ENCODE measurements at regions not wholly inside any gene's neighbourhood (a gene's known extent, or its start where the extent isn't known, plus 50 kb on each side); places are given as distances from the start of the nearest gene placed in this dataset.

DNA sequence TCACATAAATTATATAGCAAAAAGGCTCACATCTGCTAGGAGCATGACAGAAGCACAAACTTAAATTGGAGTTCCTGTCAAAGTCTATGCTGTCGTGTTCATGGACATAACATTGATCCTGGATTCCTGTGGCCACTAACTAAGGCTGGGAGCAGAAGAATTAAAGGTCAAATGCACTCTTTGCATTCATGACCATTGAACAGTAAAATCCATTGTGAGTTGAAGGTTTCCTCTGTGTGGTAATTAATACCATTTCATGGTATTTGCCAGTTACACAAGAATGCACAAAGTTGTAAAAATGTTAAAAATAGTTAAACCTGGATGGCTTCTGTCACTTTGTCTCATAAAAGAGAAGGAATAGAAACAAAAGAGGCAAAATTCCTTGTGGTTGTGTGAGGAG is 242.6 kb downstream of the NPR3 start:
- Histone ChIP-seq H3K36me3 (replicated peaks; ENCODE audit: insufficient read depth, low read length) (no peaks in the 10 kb centered on the region), H2AFZ (ENCODE audit: low read length) (no peak overlapping the region), H3K79me2 (ENCODE audit: low read length) (no peaks in the 10 kb centered on the region), H3K9me2 (replicated peaks; ENCODE audit: insufficient read depth, low read length) (no peaks in the 10 kb centered on the region), H3K4me3 (ENCODE audit: low read length) (no peak overlapping the region), H3K27me3 (replicated peaks; ENCODE audit: insufficient read depth, low read length) (no peaks in the 10 kb centered on the region), H3K27ac (ENCODE audit: low read length) (no peak overlapping the region), H3K4me2 (ENCODE audit: low read depth, low read length) (no peak overlapping the region), H3F3A (ENCODE audit: insufficient read depth, low read length) (no peaks in the 10 kb centered on the region), H3K9ac (ENCODE audit: low read length) (no peak overlapping the region), H4K20me1 (ENCODE audit: insufficient read depth, low read length) (no peaks in the 10 kb centered on the region), H3K4me1 (ENCODE audit: low read length) (no peaks in the 10 kb centered on the region), H3K9me3 (replicated peaks; ENCODE audit: insufficient read depth, low read length) (no peaks in the 10 kb centered on the region)
- TF ChIP-seq, protein P1, sequence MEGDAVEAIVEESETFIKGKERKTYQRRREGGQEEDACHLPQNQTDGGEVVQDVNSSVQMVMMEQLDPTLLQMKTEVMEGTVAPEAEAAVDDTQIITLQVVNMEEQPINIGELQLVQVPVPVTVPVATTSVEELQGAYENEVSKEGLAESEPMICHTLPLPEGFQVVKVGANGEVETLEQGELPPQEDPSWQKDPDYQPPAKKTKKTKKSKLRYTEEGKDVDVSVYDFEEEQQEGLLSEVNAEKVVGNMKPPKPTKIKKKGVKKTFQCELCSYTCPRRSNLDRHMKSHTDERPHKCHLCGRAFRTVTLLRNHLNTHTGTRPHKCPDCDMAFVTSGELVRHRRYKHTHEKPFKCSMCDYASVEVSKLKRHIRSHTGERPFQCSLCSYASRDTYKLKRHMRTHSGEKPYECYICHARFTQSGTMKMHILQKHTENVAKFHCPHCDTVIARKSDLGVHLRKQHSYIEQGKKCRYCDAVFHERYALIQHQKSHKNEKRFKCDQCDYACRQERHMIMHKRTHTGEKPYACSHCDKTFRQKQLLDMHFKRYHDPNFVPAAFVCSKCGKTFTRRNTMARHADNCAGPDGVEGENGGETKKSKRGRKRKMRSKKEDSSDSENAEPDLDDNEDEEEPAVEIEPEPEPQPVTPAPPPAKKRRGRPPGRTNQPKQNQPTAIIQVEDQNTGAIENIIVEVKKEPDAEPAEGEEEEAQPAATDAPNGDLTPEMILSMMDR (IDR thresholded peaks at IDR 0.05; ENCODE audit: low read length): no peak
- TF ChIP-seq EZH2 (optimal IDR thresholded peaks at IDR 0.05; ENCODE audit: low read depth, low read length) (no peak), EZH2phosphoT487 (IDR thresholded peaks at IDR 0.05; ENCODE audit: low read length) (no peak)
- no peak for DNase-seq

GRCh38 chr5:32955814-32956213 is 244.7 kb downstream of the NPR3 start:
- no peak overlapping the region for H3K27ac ChIP-seq (ENCODE audit: low read length)
- no peaks in the 10 kb centered on the region for H4K20me1 ChIP-seq (ENCODE audit: insufficient read depth, low read length)
- H3K4me1 ChIP-seq (ENCODE audit: low read length): no peaks in the 10 kb centered on the region
- no peak for DNase-seq
- H3K9ac ChIP-seq (ENCODE audit: low read length): no peak overlapping the region
- no peaks in the 10 kb centered on the region for H3K9me2 ChIP-seq (replicated peaks; ENCODE audit: insufficient read depth, low read length)
- H3K36me3 ChIP-seq (replicated peaks; ENCODE audit: insufficient read depth, low read length): no peaks in the 10 kb centered on the region
- H2AFZ ChIP-seq (ENCODE audit: low read length): no peak overlapping the region
- H3K79me2 ChIP-seq (ENCODE audit: low read length): no peaks in the 10 kb centered on the region
- no peaks in the 10 kb centered on the region for H3K9me3 ChIP-seq (replicated peaks; ENCODE audit: insufficient read depth, low read length)
- H3K4me3 ChIP-seq (ENCODE audit: low read length): no peak overlapping the region
- TF ChIP-seq EZH2 (optimal IDR thresholded peaks at IDR 0.05; ENCODE audit: low read depth, low read length) (no peak), EZH2phosphoT487 (IDR thresholded peaks at IDR 0.05; ENCODE audit: low read length) (no peak)
- TF ChIP-seq, protein P1 (IDR thresholded peaks at IDR 0.05; ENCODE audit: low read length): no peak
- H3K27me3 ChIP-seq (replicated peaks; ENCODE audit: insufficient read depth, low read length): no peaks in the 10 kb centered on the region
- no peak overlapping the region for H3K4me2 ChIP-seq (ENCODE audit: low read depth, low read length)
- H3F3A ChIP-seq (ENCODE audit: insufficient read depth, low read length): no peaks in the 10 kb centered on the region

- Histone ChIP-seq H3K4me2 (ENCODE audit: low read depth, low read length) (no peak overlapping the region), H3K79me2 (ENCODE audit: low read length) (no peaks in the 10 kb centered on the region), H3F3A (ENCODE audit: insufficient read depth, low read length) (no peaks in the 10 kb centered on the region), H3K27me3 (replicated peaks; ENCODE audit: insufficient read depth, low read length) (no peaks in the 10 kb centered on the region), H3K27ac (ENCODE audit: low read length) (no peak overlapping the region), H3K9me2 (replicated peaks; ENCODE audit: insufficient read depth, low read length) (no peaks in the 10 kb centered on the region), H3K4me1 (ENCODE audit: low read length) (no peaks in the 10 kb centered on the region), H3K36me3 (replicated peaks; ENCODE audit: insufficient read depth, low read length) (no peaks in the 10 kb centered on the region), H3K4me3 (ENCODE audit: low read length) (no peak overlapping the region), H4K20me1 (ENCODE audit: insufficient read depth, low read length) (no peaks in the 10 kb centered on the region), H3K9ac (ENCODE audit: low read length) (no peak overlapping the region), H2AFZ (ENCODE audit: low read length) (no peak overlapping the region), H3K9me3 (replicated peaks; ENCODE audit: insufficient read depth, low read length) (no peaks in the 10 kb centered on the region)
- DNase-seq: no peak
- TF ChIP-seq EZH2phosphoT487 (IDR thresholded peaks at IDR 0.05; ENCODE audit: low read length) (no peak), EZH2 (optimal IDR thresholded peaks at IDR 0.05; ENCODE audit: low read depth, low read length) (no peak)
- TF ChIP-seq, protein P1 (IDR thresholded peaks at IDR 0.05; ENCODE audit: low read length): no peak
Observed at GRCh38 chr5:32960340-32961058, 249.4 kb downstream of the NPR3 start.
